HFFc6 (cell line): ENCODE measurements at regions not wholly inside any gene's neighbourhood (a gene's known extent, or its start where the extent isn't known, plus 50 kb on each side); places are given as distances from the start of the nearest gene placed in this dataset.

Experiments
- DNase-seq: peaks from one replicate; pipeline ENCODE4 v3.0.0-alpha.2; 2018
- H3K27ac Mint-ChIP-seq: 2 replicates; pipeline ENCODE4 v1.8.0; 2020; ENCODE audit warnings: mild to moderate bottlenecking, mixed read lengths
- H3K27me3 Mint-ChIP-seq: 2 replicates; pipeline ENCODE4 v1.8.0; 2021; ENCODE audit warnings: mild to moderate bottlenecking, moderate library complexity, mixed read lengths; ENCODE audit not compliant: insufficient read depth
- H3K36me3 Mint-ChIP-seq: 2 replicates; pipeline ENCODE4 v1.8.0; 2021; ENCODE audit warnings: low read depth, mixed read lengths
- H3K4me1 Mint-ChIP-seq: 2 replicates; pipeline ENCODE4 v1.8.0; 2020; ENCODE audit warnings: low read depth, mixed read lengths
- H3K4me3 Mint-ChIP-seq: 2 replicates; pipeline ENCODE4 v1.8.0; 2020; ENCODE audit warnings: mild to moderate bottlenecking, moderate library complexity, mixed read lengths
- H3K9me3 Mint-ChIP-seq: 2 replicates; pipeline ENCODE4 v1.8.0; 2020; ENCODE audit warnings: mild to moderate bottlenecking, mixed read lengths
- TF ChIP-seq, protein P1 (sequence below): fragments of 200-600 bp; sonication (generic); IDR thresholded peaks from 2 replicates; pipeline ENCODE4 v1.5.0; 2021; ENCODE audit warnings: antibody characterized with exemption, mild to moderate bottlenecking

DNA sequence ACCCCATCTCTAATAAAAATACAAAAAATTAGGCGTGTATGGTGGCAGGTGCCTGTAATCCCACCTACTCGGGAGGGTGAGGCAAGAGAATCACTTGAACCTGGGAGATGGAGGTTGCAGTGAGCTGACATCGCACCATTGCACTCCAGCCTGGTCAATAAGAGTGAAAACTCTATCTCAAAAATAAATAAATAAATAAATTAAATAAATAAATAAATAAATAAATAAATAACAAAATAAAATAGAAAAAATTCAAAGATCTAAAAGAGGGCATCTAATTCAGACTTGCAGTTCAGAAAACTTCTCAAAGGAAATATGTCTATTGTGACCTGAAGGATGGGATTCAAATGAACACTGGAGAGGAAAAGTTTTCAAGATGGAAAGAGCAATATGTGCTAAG is 1085.1 kb downstream of the SORCS3 start:
- Mint-ChIP-seq H3K9me3 (peaks cover 3% of the 10 kb centered on the region; the same call in 1 of the 2 replicates), H3K27ac (no peak overlapping the region), H3K4me3 (no peak overlapping the region), H3K36me3 (peaks cover 9% of the 10 kb centered on the region; the same call in 1 of the 2 replicates), H3K4me1 (no peaks in the 10 kb centered on the region), H3K27me3 (no peaks in the 10 kb centered on the region)
- TF ChIP-seq, protein P1, sequence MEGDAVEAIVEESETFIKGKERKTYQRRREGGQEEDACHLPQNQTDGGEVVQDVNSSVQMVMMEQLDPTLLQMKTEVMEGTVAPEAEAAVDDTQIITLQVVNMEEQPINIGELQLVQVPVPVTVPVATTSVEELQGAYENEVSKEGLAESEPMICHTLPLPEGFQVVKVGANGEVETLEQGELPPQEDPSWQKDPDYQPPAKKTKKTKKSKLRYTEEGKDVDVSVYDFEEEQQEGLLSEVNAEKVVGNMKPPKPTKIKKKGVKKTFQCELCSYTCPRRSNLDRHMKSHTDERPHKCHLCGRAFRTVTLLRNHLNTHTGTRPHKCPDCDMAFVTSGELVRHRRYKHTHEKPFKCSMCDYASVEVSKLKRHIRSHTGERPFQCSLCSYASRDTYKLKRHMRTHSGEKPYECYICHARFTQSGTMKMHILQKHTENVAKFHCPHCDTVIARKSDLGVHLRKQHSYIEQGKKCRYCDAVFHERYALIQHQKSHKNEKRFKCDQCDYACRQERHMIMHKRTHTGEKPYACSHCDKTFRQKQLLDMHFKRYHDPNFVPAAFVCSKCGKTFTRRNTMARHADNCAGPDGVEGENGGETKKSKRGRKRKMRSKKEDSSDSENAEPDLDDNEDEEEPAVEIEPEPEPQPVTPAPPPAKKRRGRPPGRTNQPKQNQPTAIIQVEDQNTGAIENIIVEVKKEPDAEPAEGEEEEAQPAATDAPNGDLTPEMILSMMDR = no peak
- DNase-seq = no peak

DNA sequence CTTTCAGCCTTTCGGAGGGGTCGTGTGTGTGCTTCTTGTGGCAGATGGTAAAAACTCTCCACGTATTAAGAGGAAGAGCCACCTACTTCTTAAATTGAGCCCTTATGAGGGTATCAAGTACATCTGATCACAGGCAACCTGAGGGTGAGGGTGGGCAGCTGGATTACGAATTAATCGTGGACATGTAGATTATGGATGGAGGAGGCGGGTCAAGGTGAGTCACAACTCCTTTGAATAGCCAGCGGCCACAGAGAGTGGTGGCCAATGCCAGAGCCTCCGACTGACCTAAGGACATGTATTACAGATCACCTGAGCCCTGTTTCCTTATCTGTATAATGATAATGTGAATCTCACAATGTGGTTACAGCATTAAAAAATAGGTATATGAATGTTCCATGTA is 1083.9 kb downstream of the SORCS3 start:
- Mint-ChIP-seq H3K9me3 (peaks cover 3% of the 10 kb centered on the region; the same call in 1 of the 2 replicates), H3K36me3 (peaks cover 9% of the 10 kb centered on the region; the same call in 1 of the 2 replicates), H3K27me3 (no peaks in the 10 kb centered on the region), H3K27ac (no peak overlapping the region), H3K4me1 (no peaks in the 10 kb centered on the region), H3K4me3 (no peak overlapping the region)
- TF ChIP-seq, protein P1 = no peak
- DNase-seq = no peak

DNA sequence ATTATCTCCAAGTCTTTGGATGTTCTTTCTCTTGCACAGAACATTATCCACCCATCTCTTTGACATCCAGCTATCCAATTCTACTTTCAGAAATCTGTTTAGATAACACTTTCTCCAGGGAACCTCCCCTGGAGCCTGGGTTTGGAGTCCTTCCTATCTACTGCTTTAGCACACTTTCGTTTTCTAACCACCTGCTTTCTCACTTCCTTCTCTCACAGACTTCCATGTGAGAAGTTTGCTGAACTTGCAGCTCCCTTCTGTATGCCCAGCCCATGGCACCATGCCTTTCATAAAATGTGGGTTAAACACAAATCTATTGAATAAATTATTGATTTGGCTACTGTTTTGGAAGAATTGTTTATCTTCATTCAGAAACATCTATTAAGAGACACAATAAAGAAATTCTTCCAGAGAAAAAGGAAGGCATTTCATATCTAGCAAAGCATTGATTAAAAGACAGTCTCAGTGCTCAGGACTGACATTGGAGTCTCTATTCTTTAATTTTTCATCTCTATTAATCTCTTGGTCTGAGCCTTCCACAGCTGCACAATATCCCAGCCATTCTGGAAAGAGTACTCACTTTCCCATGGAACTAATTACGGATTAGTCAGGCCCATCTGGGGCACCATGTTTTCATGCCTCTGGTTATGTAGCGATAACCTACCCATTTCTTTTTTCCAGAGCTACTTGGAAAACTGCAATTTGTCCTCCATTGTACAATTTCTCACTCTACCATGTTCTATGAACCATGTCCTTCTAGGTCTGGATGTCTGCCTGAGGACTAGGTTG is 1077.3 kb downstream of the SORCS3 start:
- no peak for DNase-seq
- TF ChIP-seq, protein P1 = no peak
- Mint-ChIP-seq H3K9me3 (peaks cover 45% of the 10 kb centered on the region), H3K4me3 (no peak overlapping the region), H3K27me3 (peaks cover 2% of the 10 kb centered on the region; the same call in 1 of the 2 replicates), H3K4me1 (no peaks in the 10 kb centered on the region), H3K36me3 (no peaks in the 10 kb centered on the region), H3K27ac (no peak overlapping the region)

GRCh38 chr10:105714728-105715127 is 1073.6 kb downstream of the SORCS3 start:
- no peak for DNase-seq
- H3K4me1 Mint-ChIP-seq = no peaks in the 10 kb centered on the region
- H3K36me3 Mint-ChIP-seq = no peaks in the 10 kb centered on the region
- TF ChIP-seq, protein P1 = no peak
- H3K9me3 Mint-ChIP-seq = peaks cover 66% of the 10 kb centered on the region
- H3K27ac Mint-ChIP-seq = no peak overlapping the region
- H3K4me3 Mint-ChIP-seq = no peak overlapping the region
- peaks cover 4% of the 10 kb centered on the region; the same call in 1 of the 2 replicates for H3K27me3 Mint-ChIP-seq

DNA sequence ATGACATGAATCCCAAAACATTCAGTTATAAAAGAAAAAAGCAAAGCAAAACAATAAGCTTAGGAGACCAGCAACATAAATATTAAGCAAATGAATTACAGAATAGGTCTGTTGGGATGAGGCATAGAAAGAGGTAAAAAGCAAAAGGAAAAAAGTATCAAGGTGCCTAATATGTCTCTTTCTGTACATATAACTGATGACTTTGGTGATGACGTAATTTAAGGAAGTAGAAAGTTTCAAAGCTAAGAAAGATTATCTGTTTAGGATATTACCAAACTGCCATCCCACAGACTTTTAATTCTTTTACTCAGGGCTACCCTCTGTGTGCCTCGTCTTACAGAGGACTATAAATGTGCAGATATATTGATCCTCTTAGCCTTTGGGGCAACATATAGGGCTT is 1066.5 kb downstream of the SORCS3 start:
- TF ChIP-seq, protein P1 = no peak
- peaks cover 2% of the 10 kb centered on the region for H3K27me3 Mint-ChIP-seq
- peaks cover 55% of the 10 kb centered on the region for H3K9me3 Mint-ChIP-seq
- no peak for DNase-seq
- H3K4me3 Mint-ChIP-seq = no peak overlapping the region
- H3K36me3 Mint-ChIP-seq = no peaks in the 10 kb centered on the region
- H3K27ac Mint-ChIP-seq = no peak overlapping the region
- H3K4me1 Mint-ChIP-seq = no peaks in the 10 kb centered on the region
